CD4-positive, alpha-beta memory T cell (primary cell): ENCODE measurements at regions not wholly inside any gene's neighbourhood (a gene's known extent, or its start where the extent isn't known, plus 50 kb on each side); places are given as distances from the start of the nearest gene placed in this dataset.

Experiments used
- CTCF ChIA-PET: fragments of 350-600 bp; sonication (Branson Sonifier 250); formaldehyde crosslinking; loops from one replicate; lab custom pipeline; 2021; ENCODE audit warnings: inconsistent platforms; ENCODE audit not compliant: partially characterized antibody; lab: Charles Lee
- POLR2A ChIA-PET: fragments of 350-600 bp; sonication (Branson Sonifier 250); formaldehyde crosslinking; loops from one replicate; lab custom pipeline; 2021; ENCODE audit not compliant: partially characterized antibody; lab: Charles Lee
- DNase-seq, 5 donors: peaks; one replicate each; pipeline versions ENCODE4 v3.0.0 to v3.0.0-alpha.2; 2020 to 2022; ENCODE audit warnings: mixed read lengths in 1 of 5
- H3K27ac ChIP-seq: one replicate; pipeline ENCODE4 v1.7.0; 2013; ENCODE audit warnings: low read depth, low read length
- H3K27me3 ChIP-seq: 2 replicates; pipeline ENCODE4 v1.7.0; 2013; ENCODE audit warnings: mild to moderate bottlenecking, low read length, moderate library complexity; ENCODE audit not compliant: insufficient read depth
- H3K36me3 ChIP-seq: 2 replicates; pipeline ENCODE4 v1.7.0; 2013; ENCODE audit warnings: mild to moderate bottlenecking, low read length, moderate library complexity; ENCODE audit not compliant: insufficient read depth
- H3K4me1 ChIP-seq: 2 replicates; pipeline ENCODE4 v1.7.0; 2013; ENCODE audit warnings: mild to moderate bottlenecking, low read length, moderate library complexity; ENCODE audit not compliant: insufficient read depth
- H3K4me3 ChIP-seq, 2 donors: one replicate each; pipeline ENCODE4 v1.7.0; 2013; ENCODE audit warnings: low read length in 2 of 2, mild to moderate bottlenecking in 1 of 2
- H3K9me3 ChIP-seq, 2 donors: one replicate each; pipeline ENCODE4 v1.7.0; 2013; ENCODE audit warnings: low read length in 2 of 2, control low read depth in 1 of 2; ENCODE audit not compliant: control insufficient read depth in 1 of 2
- H3K27ac Mint-ChIP-seq, 7 donors: one replicate each; pipeline ENCODE4 v1.8.0; 2020 to 2021; ENCODE audit warnings: mixed read lengths in 7 of 7, mild to moderate bottlenecking in 6 of 7, inconsistent platforms in 3 of 7, moderate library complexity in 3 of 7
- H3K27me3 Mint-ChIP-seq, 2 donors: one replicate each; pipeline ENCODE4 v1.8.0; 2020 to 2021; ENCODE audit warnings: mixed read lengths in 2 of 2
- H3K36me3 Mint-ChIP-seq, 2 donors: one replicate each; pipeline ENCODE4 v1.8.0; 2020 to 2021; ENCODE audit warnings: mixed read lengths in 2 of 2, inconsistent platforms in 1 of 2, mild to moderate bottlenecking in 1 of 2
- H3K4me1 Mint-ChIP-seq, 4 donors: one replicate each; pipeline ENCODE4 v1.8.0; 2020 to 2021; ENCODE audit warnings: mixed read lengths in 4 of 4, mild to moderate bottlenecking in 1 of 4
- H3K4me3 Mint-ChIP-seq, 8 donors: one replicate each; pipeline ENCODE4 v1.8.0; 2020 to 2021; ENCODE audit warnings: mixed read lengths in 8 of 8, mild to moderate bottlenecking in 7 of 8, moderate library complexity in 6 of 8, inconsistent platforms in 3 of 8
- H3K9me3 Mint-ChIP-seq, 8 donors: one replicate each; pipeline ENCODE4 v1.8.0; 2020 to 2021; ENCODE audit warnings: mixed read lengths in 8 of 8, mild to moderate bottlenecking in 5 of 8, inconsistent platforms in 3 of 8, moderate library complexity in 1 of 8
- intact Hi-C: fragments of 100-400 bp; cut with micrococcal nuclease; formaldehyde crosslinking; loops from one replicate; pipeline ENCODE4 v1.15.1; 2023

DNA sequence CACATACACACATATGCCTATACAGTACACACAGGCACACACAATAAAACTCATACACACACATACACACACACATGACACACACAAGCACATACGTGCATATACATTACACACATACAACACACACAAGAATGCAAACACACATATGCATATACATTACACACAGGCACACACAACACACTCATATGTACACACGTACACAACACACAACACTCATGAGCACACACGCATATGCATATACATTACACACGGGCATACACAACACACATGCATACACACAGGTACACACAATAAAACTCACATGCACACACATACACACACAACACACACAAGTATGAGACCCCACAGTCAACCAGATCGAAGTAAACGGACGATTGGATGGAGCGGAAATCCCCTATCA lies 238.2 kb downstream of the ERMARD start:
- intact Hi-C loops: no loop called here
- peak overlapping the region in 6 of 8 donors; percentile 15 to 84 (median 44) for H3K4me3 Mint-ChIP-seq
- no peaks in the 10 kb centered on the region for H3K36me3 ChIP-seq
- DNase-seq: no peak
- H3K27me3 Mint-ChIP-seq: no peaks in the 10 kb centered on the region
- H3K4me1 ChIP-seq: peaks cover 21% of the 10 kb centered on the region
- CTCF ChIA-PET: interaction anchor here (1.0 to 1.5 kb wide), 5 partner anchors 10 to 303 kb away, joined by 3 to 6 read pairs (median 3); no protein-coding TSS in a partner anchor
- H3K9me3 Mint-ChIP-seq: no peaks in the 10 kb centered on the region
- POLR2A ChIA-PET: interaction anchor here (1.4 kb wide), 1 partner anchor 303 kb away, joined by 8 read pairs; no protein-coding TSS in a partner anchor
- no peak overlapping the region for H3K27ac Mint-ChIP-seq
- H3K36me3 Mint-ChIP-seq: no peaks in the 10 kb centered on the region
- H3K27me3 ChIP-seq: no peaks in the 10 kb centered on the region
- no peaks in the 10 kb centered on the region for H3K9me3 ChIP-seq
- H3K4me3 ChIP-seq: no peak overlapping the region
- H3K4me1 Mint-ChIP-seq: peaks cover 17 to 27% (median 24%) of the 10 kb centered on the region in 4 donors
- no peak overlapping the region for H3K27ac ChIP-seq

DNA sequence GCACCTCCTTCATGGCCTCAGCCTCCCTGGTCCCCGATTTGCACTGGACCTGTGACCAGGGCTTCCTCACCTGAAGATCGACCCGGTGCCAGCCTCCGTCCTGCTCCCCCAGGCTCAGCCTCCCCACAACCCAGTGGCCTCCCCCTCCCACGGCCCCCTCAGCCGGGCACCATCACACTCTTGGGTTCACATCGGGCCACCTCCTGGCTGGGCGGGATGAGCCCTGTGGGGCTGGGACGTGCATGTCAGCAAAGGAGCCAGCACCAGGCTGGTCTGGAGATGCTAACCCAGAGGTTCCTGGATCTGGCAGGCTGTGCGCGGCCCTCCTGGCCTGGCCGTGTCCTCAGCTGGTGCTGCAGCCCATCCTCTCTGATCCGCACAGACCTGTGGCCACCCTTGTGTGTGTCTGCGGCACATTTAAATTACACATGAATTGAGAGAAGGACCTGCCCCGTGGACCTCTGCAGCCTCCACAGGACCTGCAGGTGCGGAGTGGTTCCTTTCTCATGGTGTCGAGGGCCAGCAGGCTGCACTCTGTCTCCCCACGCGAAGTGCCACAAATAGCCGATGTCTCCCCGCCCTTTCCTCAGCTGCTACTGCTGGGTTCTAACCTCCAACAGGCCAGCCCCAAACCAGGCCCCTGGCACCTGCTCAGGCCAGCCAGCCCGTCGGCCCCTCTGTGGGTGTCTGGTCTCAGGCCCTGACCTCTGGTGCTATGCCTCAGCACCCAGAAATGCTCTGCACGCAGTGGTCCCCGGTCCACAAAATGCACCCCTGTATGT lies 237.5 kb downstream of the ERMARD start:
- no peaks in the 10 kb centered on the region for H3K36me3 Mint-ChIP-seq
- intact Hi-C loops: no loop called here

DNA sequence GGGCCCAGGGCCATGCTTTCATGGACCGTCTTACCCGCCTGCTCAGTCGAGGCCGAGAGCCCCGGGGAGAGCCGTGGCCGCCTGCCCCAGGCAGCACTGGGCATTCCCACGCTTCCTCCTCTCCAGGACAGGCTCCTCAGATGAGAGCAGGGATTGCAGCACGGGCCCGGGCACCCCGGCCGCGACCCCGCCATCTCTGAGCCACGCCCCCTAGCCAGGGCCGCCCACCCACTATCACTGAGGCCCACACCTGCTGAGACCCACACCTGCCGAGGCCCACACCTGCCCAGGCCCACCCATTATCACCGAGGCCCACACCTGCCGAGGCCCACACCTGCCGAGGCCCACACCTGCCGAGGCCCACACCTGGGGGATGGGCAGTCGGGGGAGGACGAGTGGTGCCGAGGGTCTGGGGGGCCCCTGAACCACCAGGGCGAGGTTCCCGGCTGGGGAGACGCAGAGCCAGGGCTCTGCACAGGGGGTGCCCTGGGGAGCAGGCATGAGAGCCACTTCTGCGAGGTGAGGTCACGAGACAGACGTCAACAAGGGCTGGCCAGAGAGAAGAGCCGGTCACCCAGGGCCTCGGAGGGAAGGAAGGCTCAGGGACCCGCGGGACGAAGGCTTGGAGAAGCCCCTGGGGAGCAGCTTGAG lies 235.6 kb downstream of the ERMARD start:
- Mint-ChIP-seq H3K4me3 (no peak overlapping the region), H3K36me3 (no peaks in the 10 kb centered on the region), H3K27me3 (no peaks in the 10 kb centered on the region), H3K4me1 (peaks cover 14 to 22% (median 18%) of the 10 kb centered on the region in 4 donors), H3K9me3 (no peaks in the 10 kb centered on the region), H3K27ac (no peak overlapping the region)
- DNase-seq: no peak
- Histone ChIP-seq H3K4me3 (no peak overlapping the region), H3K27ac (no peak overlapping the region), H3K4me1 (peaks cover 15% of the 10 kb centered on the region), H3K36me3 (no peaks in the 10 kb centered on the region), H3K9me3 (no peaks in the 10 kb centered on the region), H3K27me3 (no peaks in the 10 kb centered on the region)
- POLR2A ChIA-PET: no interaction called here
- intact Hi-C loops: no loop called here
- CTCF ChIA-PET: no interaction called here

More for the DNA sequence above, 237.5 kb downstream of the ERMARD start:
- H3K4me3 Mint-ChIP-seq: no peak overlapping the region
- Histone ChIP-seq H3K4me3 (no peak overlapping the region), H3K27me3 (no peaks in the 10 kb centered on the region), H3K9me3 (no peaks in the 10 kb centered on the region), H3K27ac (no peak overlapping the region), H3K36me3 (no peaks in the 10 kb centered on the region), H3K4me1 (peaks cover 21% of the 10 kb centered on the region)
- DNase-seq: no peak
- H3K4me1 Mint-ChIP-seq: peaks cover 17 to 27% (median 24%) of the 10 kb centered on the region in 4 donors
- POLR2A ChIA-PET: interaction anchor here (1.4 kb wide), 1 partner anchor 304 kb away, joined by 8 read pairs; no protein-coding TSS in a partner anchor
- H3K27me3 Mint-ChIP-seq: no peaks in the 10 kb centered on the region
- no peak overlapping the region for H3K27ac Mint-ChIP-seq
- no peaks in the 10 kb centered on the region for H3K9me3 Mint-ChIP-seq
- CTCF ChIA-PET: interaction anchor here (1.5 kb wide), 2 partner anchors 39 to 157 kb away, joined by 3 to 4 read pairs; no protein-coding TSS in a partner anchor

DNA sequence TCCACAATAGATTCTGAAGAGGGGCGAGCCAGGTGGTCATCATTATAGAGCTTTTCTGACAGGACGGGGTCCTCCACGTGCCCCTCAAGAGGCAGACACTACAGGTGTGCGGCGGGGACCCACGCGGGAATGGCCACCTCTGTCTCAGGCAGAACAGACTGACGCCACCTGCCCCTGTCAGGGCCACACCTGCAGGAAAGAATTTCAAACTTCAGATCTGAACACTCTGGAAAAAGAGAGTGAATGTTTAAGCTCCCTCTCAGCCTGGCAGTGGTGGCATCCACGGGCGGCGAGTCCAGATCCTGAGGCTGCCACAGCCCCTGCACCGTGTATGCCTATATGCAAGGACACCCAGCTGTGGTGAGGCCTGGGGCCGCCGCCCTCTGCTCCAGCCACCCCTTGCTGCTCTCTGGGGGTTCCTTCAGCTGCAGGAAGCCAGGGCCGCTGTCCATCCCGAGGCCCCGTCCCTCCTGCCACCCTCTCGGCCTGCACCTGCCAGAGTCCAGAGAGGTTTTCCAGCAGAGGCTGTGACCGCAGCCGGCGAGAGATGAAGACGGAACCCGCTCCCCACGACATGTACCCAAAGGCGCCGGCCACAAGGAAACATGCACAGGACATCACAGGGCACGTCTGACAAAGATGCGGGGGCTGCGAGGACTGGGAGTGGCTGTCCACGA lies 234.9 kb downstream of the ERMARD start:
- H3K36me3 ChIP-seq: no peaks in the 10 kb centered on the region
- H3K9me3 Mint-ChIP-seq: no peaks in the 10 kb centered on the region
- ChIA-PET POLR2A (no interaction called here), CTCF (no interaction called here)
- peaks cover 15% of the 10 kb centered on the region for H3K4me1 ChIP-seq
- H3K27me3 ChIP-seq: no peaks in the 10 kb centered on the region
- H3K4me3 Mint-ChIP-seq: no peak overlapping the region
- H3K4me3 ChIP-seq: no peak overlapping the region
- no peak overlapping the region for H3K27ac Mint-ChIP-seq
- intact Hi-C loops: no loop called here
- no peaks in the 10 kb centered on the region for H3K9me3 ChIP-seq
- no peak overlapping the region for H3K27ac ChIP-seq
- DNase-seq: no peak
- no peaks in the 10 kb centered on the region for H3K36me3 Mint-ChIP-seq
- peaks cover 11 to 15% (median 13%) of the 10 kb centered on the region in 4 donors for H3K4me1 Mint-ChIP-seq
- no peaks in the 10 kb centered on the region for H3K27me3 Mint-ChIP-seq

DNA sequence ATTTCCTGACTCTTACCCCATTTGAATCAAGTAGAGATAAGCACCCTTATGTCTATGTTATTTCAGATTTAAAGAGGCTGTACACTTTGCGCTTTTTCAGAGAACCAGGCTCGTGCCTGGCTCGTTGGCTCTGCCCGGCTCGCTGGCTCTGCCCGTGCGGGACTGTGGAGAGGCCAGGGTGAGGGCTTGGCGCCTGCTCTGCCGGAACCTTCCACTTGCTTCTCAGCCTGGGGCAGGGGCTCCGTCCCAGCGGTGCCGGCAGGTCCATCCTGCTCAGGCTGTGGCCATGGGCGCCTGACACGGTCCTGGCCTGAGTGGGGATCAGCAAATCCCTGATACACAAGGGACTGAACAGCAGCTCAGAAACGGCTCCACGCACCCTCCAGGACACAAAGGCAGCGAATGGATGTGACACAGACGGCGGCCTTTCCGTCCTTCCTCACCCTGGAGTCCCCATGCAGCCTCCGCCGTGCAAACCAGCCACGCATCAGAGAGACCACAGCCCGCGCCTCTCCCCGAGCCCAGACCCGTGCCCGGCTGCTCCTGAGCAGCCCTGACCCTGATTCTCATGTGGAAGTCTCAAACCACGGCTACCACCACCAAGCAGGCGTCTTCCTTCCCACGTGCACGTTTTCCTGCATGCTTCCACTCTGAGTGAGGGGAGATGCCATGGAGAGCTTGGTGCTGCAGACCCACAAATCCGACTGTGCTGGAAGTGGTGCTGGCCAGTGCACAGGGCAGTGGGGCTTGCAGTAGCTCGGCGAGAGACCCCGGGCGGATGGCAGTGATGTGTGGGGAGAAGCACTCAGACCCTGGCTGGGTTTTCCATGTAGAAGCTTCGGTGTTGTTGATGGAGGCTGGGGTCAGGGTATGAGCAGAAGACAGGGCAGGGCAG lies 233.9 kb downstream of the ERMARD start:
- Histone ChIP-seq H3K4me1 (peaks cover 12% of the 10 kb centered on the region), H3K36me3 (no peaks in the 10 kb centered on the region), H3K9me3 (no peaks in the 10 kb centered on the region), H3K27ac (no peak overlapping the region), H3K27me3 (no peaks in the 10 kb centered on the region), H3K4me3 (no peak overlapping the region)
- H3K4me3 Mint-ChIP-seq: no peak overlapping the region
- ChIA-PET POLR2A (no interaction called here), CTCF (no interaction called here)
- intact Hi-C loops: no loop called here
- DNase-seq: no peak
- no peaks in the 10 kb centered on the region for H3K9me3 Mint-ChIP-seq
- no peaks in the 10 kb centered on the region for H3K27me3 Mint-ChIP-seq
- H3K36me3 Mint-ChIP-seq: no peaks in the 10 kb centered on the region
- no peak overlapping the region for H3K27ac Mint-ChIP-seq
- H3K4me1 Mint-ChIP-seq: peaks cover 9 to 12% (median 11%) of the 10 kb centered on the region in 4 donors

DNA sequence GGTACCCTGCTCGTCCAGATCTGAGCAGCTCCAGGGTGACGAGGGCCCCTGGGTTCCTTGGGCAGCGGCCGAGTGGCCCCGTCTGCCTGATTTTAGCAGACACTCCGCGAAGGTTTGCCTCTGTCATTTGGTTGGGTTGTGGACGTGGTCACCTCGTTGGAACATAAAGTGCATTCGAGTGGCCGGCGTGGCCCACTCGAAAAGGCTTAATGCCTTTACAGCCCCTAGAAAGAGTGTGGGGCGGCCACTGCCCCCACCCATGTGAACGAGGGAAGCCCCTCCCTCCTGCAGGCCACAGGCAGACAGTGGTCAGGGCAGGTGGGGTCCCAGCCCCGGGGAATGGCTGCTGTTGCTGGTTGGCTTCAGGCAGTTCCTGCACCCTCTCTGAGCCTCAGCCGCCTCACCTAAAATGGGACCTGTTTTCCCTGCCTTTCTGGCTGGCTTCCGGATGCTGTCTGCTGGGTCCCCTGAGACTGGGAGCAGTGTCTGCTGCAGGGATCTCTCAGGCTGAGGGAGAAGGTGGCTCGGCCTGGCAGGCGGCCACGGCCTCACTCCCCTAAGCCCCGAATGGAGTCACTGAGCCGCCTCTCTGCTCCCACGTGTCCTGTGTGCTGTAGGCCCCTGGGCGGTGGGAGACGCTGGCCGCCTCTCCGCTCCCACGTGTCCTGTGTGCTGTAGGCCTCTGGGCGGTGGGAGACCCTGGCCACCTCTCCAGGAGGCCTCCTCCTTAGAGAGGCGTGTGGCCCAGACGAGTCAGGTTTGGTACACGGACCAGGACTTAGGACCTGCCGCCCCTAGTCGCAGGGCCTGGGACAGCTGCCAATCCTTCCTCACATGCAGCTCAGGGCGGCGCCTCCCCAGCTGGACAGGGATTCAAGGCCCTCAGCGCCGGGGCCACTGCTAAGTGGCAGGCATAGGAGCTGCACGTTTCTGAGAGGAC lies 233.0 kb downstream of the ERMARD start:
- H3K9me3 Mint-ChIP-seq: no peaks in the 10 kb centered on the region
- no peak overlapping the region for H3K27ac ChIP-seq
- no peaks in the 10 kb centered on the region for H3K36me3 Mint-ChIP-seq
- DNase-seq: no peak
- CTCF ChIA-PET: no interaction called here
- no peaks in the 10 kb centered on the region for H3K27me3 Mint-ChIP-seq
- intact Hi-C loops: no loop called here
- POLR2A ChIA-PET: no interaction called here
- no peaks in the 10 kb centered on the region for H3K27me3 ChIP-seq
- H3K27ac Mint-ChIP-seq: no peak overlapping the region
- peaks cover 1 to 3% (median 2%) of the 10 kb centered on the region in 4 donors for H3K4me1 Mint-ChIP-seq
- no peak overlapping the region for H3K4me3 Mint-ChIP-seq
- no peaks in the 10 kb centered on the region for H3K36me3 ChIP-seq
- no peak overlapping the region for H3K4me3 ChIP-seq
- peaks cover 3% of the 10 kb centered on the region for H3K4me1 ChIP-seq
- no peaks in the 10 kb centered on the region for H3K9me3 ChIP-seq
